HG03432 (cell line): ENCODE measurements at regions not wholly inside any gene's neighbourhood (a gene's known extent, or its start where the extent isn't known, plus 50 kb on each side); places are given as distances from the start of the nearest gene placed in this dataset.

Source experiments
- ATAC-seq: cut with Tn5 transposase; IDR thresholded peaks from one replicate; pipeline ENCODE4 v1.9.1; 2021; ENCODE audit warnings: mild to moderate bottlenecking, moderate library complexity; ENCODE audit not compliant: unreplicated experiment

GRCh38 chr14:34931206-34931605 is 51.6 kb upstream of the SRP54 start:
- peak; percentile 41 for ATAC-seq

DNA sequence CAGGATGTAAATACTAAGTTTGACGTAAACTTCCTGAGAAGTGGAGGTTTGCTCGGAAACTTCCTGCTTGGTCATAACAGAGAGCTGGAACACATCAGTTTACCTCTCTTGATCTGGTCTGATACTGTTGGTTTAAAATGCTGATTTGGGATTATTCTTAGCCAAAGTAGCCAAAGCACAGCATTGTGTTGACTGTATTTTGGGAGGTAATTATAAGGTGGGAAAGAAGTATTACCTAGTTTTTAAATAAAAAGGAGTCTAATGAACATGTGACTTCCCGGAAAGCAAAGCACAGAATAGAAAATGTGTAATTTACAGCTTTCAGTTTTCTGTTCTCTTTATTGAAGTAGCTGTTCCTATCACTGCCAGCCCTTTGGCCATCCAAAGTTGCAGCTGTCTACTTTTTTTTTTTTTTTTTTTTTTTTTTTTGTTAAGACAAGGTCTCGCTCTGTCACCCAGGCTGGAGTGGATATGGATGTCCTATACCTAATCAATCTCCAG is 52.2 kb upstream of the SRP54 start:
- peak; percentile 80 for ATAC-seq

GRCh38 chr14:34926552-34926951 is 51.4 kb upstream of the BAZ1A start:
- ATAC-seq, result no peak
